ENCODE measurements at regions not wholly inside any gene's neighbourhood (a gene's known extent, or its start where the extent isn't known, plus 50 kb on each side); places are given as distances from the start of the nearest gene placed in this dataset.

GRCh38 chr10:47104151-47104605 lies 192.9 kb downstream of the PTPN20 start:
- TF ChIP-seq CTCF (IDR thresholded peaks at IDR 0.05) (no peak), SIN3A (IDR thresholded peaks at IDR 0.05; ENCODE audit: borderline replicate concordance, insufficient read depth, low read depth, low read length) (no peak), POLR2AphosphoS5 (IDR thresholded peaks at IDR 0.05; ENCODE audit: low read depth, low read length) (no peak), REST (IDR thresholded peaks at IDR 0.05; ENCODE audit: insufficient read depth in 1 of 2, low read depth in 2 of 2, low read length in 1 of 2) (no peak), TCF7L2 (IDR thresholded peaks at IDR 0.05; ENCODE audit: low read depth, low read length) (no peak)
